ENCODE measurements at regions not wholly inside any gene's neighbourhood (a gene's known extent, or its start where the extent isn't known, plus 50 kb on each side); places are given as distances from the start of the nearest gene placed in this dataset.

DNA sequence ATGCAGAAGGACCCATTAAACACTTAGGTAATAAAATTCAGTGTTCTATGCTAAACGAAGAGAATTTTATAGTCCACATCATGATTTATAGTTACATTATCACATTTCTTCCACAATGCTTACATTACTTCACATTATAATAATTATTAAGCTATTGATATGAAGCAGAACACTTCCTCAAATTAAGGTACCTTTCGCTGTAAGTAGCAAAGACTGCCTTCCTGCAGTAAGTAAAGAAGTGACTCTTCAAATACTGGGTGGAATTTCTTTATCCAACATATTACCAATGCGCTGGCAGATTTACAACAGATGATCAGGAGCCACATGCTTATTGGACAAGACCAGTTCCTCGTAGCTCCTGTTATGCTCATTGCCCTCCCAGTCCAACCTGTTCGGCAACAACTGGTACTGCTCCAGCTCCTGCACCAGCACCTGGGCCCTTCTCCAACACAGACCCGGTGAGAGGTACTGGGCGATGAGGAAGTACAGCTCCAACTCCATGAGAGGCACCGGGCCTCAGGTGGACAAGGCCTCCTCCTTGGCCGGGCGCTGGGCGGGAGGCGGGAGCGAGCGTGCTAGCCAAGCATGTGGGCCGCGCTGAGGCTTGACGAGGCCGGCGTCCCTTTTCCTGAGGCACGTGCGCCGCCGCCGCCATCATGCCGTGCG, 210.7 kb upstream of the ATP2B1 start:
- TF ChIP-seq, protein P1, sequence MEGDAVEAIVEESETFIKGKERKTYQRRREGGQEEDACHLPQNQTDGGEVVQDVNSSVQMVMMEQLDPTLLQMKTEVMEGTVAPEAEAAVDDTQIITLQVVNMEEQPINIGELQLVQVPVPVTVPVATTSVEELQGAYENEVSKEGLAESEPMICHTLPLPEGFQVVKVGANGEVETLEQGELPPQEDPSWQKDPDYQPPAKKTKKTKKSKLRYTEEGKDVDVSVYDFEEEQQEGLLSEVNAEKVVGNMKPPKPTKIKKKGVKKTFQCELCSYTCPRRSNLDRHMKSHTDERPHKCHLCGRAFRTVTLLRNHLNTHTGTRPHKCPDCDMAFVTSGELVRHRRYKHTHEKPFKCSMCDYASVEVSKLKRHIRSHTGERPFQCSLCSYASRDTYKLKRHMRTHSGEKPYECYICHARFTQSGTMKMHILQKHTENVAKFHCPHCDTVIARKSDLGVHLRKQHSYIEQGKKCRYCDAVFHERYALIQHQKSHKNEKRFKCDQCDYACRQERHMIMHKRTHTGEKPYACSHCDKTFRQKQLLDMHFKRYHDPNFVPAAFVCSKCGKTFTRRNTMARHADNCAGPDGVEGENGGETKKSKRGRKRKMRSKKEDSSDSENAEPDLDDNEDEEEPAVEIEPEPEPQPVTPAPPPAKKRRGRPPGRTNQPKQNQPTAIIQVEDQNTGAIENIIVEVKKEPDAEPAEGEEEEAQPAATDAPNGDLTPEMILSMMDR (IDR thresholded peaks at IDR 0.05; ENCODE audit: low read depth, low read length), result no peak
- no peak for TF ChIP-seq EZH2phosphoT487 (IDR thresholded peaks at IDR 0.05; ENCODE audit: low read depth)
